ENCODE measurements at regions not wholly inside any gene's neighbourhood (a gene's known extent, or its start where the extent isn't known, plus 50 kb on each side); places are given as distances from the start of the nearest gene placed in this dataset.

- Mint-ChIP-seq H3K4me1 (ENCODE audit: unreplicated experiment) (peaks cover 17% of the 10 kb centered on the region), H3K4me3 (no peak overlapping the region), H3K27me3 (no peaks in the 10 kb centered on the region), H3K36me3 (no peaks in the 10 kb centered on the region), H3K9me3 (peaks cover 6% of the 10 kb centered on the region), H3K27ac (no peak overlapping the region)
- no peak for DNase-seq (ENCODE audit: extremely low spot score, unreplicated experiment)
- no peak for TF ChIP-seq CTCF (conservative IDR thresholded peaks at IDR 0.05)
Measured at GRCh38 chr9:14516656-14517055, 176.6 kb downstream of the ZDHHC21 start.

- no peak for DNase-seq (ENCODE audit: extremely low spot score, unreplicated experiment)
- no peak for TF ChIP-seq CTCF (conservative IDR thresholded peaks at IDR 0.05)
- H3K4me3 Mint-ChIP-seq, result no peak overlapping the region
- no peaks in the 10 kb centered on the region for H3K36me3 Mint-ChIP-seq
- peaks cover 6% of the 10 kb centered on the region for H3K9me3 Mint-ChIP-seq
- peaks cover 17% of the 10 kb centered on the region for H3K4me1 Mint-ChIP-seq (ENCODE audit: unreplicated experiment)
- no peak overlapping the region for H3K27ac Mint-ChIP-seq
- H3K27me3 Mint-ChIP-seq, result no peaks in the 10 kb centered on the region
Measured at GRCh38 chr9:14515571-14516198, 177.5 kb downstream of the ZDHHC21 start.

- peaks cover 6% of the 10 kb centered on the region for H3K9me3 Mint-ChIP-seq
- peaks cover 17% of the 10 kb centered on the region for H3K4me1 Mint-ChIP-seq (ENCODE audit: unreplicated experiment)
- no peaks in the 10 kb centered on the region for H3K27me3 Mint-ChIP-seq
- no peak overlapping the region for H3K27ac Mint-ChIP-seq
- no peak for TF ChIP-seq CTCF (conservative IDR thresholded peaks at IDR 0.05)
- DNase-seq (ENCODE audit: extremely low spot score, unreplicated experiment), result no peak
- H3K4me3 Mint-ChIP-seq, result no peak overlapping the region
- H3K36me3 Mint-ChIP-seq, result no peaks in the 10 kb centered on the region
Measured at GRCh38 chr9:14515049-14515448, 178.2 kb downstream of the ZDHHC21 start.

- no peak for TF ChIP-seq CTCF (conservative IDR thresholded peaks at IDR 0.05)
- H3K4me1 Mint-ChIP-seq (ENCODE audit: unreplicated experiment), result peaks cover 17% of the 10 kb centered on the region
- no peaks in the 10 kb centered on the region for H3K27me3 Mint-ChIP-seq
- peaks cover 6% of the 10 kb centered on the region for H3K9me3 Mint-ChIP-seq
- H3K27ac Mint-ChIP-seq, result no peak overlapping the region
- no peaks in the 10 kb centered on the region for H3K36me3 Mint-ChIP-seq
- no peak for DNase-seq (ENCODE audit: extremely low spot score, unreplicated experiment)
- H3K4me3 Mint-ChIP-seq, result no peak overlapping the region
Measured at GRCh38 chr9:14512942-14513341, 180.3 kb downstream of the ZDHHC21 start.

GRCh38 chr9:14511452-14511851 is 181.8 kb downstream of the ZDHHC21 start:
- no peak for TF ChIP-seq CTCF (conservative IDR thresholded peaks at IDR 0.05)

GRCh38 chr9:14508884-14509283 is 184.3 kb downstream of the ZDHHC21 start:
- TF ChIP-seq CTCF (conservative IDR thresholded peaks at IDR 0.05), result no peak
- Mint-ChIP-seq H3K36me3 (no peaks in the 10 kb centered on the region), H3K9me3 (no peaks in the 10 kb centered on the region), H3K27me3 (no peaks in the 10 kb centered on the region), H3K4me3 (no peak overlapping the region), H3K27ac (no peak overlapping the region), H3K4me1 (ENCODE audit: unreplicated experiment) (no peaks in the 10 kb centered on the region)
- DNase-seq (ENCODE audit: extremely low spot score, unreplicated experiment), result no peak

More at GRCh38 chr9:14511452-14511851, 181.8 kb downstream of the ZDHHC21 start:
- no peak for DNase-seq (ENCODE audit: extremely low spot score, unreplicated experiment)
- H3K4me3 Mint-ChIP-seq, result no peak overlapping the region
- peaks cover 6% of the 10 kb centered on the region for H3K9me3 Mint-ChIP-seq
- no peaks in the 10 kb centered on the region for H3K27me3 Mint-ChIP-seq
- peaks cover 4% of the 10 kb centered on the region for H3K4me1 Mint-ChIP-seq (ENCODE audit: unreplicated experiment)
- H3K27ac Mint-ChIP-seq, result no peak overlapping the region
- H3K36me3 Mint-ChIP-seq, result no peaks in the 10 kb centered on the region
